ENCODE measurements at regions not wholly inside any gene's neighbourhood (a gene's known extent, or its start where the extent isn't known, plus 50 kb on each side); places are given as distances from the start of the nearest gene placed in this dataset.

DNA sequence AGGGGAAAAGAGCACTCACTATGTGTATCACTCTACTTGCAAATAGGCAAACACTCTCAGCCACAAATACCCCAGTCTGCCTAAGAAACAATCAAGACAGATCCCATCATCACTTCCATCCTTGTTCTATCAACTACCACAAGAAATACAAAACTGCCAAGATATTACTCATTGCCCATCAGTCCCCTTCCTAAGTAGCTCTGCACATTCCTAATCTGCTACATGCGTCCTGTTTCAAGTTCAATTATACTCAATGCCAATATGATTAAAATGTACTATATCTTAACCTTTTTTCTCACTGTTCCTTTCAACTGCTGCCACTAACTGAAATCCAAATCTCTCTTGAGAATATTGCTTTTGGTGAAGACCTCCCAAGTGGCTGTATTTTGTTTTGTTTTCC is 1688.4 kb downstream of the PLA2G4A start:
- no peaks in the 10 kb centered on the region for H3K79me1 ChIP-seq (ENCODE audit: low read length)
- H3K36me3 ChIP-seq (ENCODE audit: control insufficient read depth in 1 of 2, insufficient read depth in 2 of 2, low read length in 2 of 2): no peaks in the 10 kb centered on the region
- H3K4me3 ChIP-seq (ENCODE audit: low read depth, low read length): no peak overlapping the region
- no peak overlapping the region for H2BK5ac ChIP-seq (ENCODE audit: low read depth, low read length, poor library complexity)
- no peaks in the 10 kb centered on the region for H3K27me3 ChIP-seq (ENCODE audit: insufficient read depth, low read length)
- WGBS (ENCODE audit: extremely low coverage, insufficient coverage, insufficient read length): no CpG with 5 or more reads among the region's 1 CpG
- DNase-seq: no peak
- H2BK12ac ChIP-seq (ENCODE audit: low read length): no peak overlapping the region
- no peak overlapping the region for H3K14ac ChIP-seq (ENCODE audit: low read length)
- no peak overlapping the region for H2AK5ac ChIP-seq (ENCODE audit: low read length)
- no peaks in the 10 kb centered on the region for H3K9me3 ChIP-seq (ENCODE audit: insufficient read depth, low read depth, low read length)
- no peak overlapping the region for H3K27ac ChIP-seq (ENCODE audit: low read depth, low read length)
- no peak overlapping the region for H3K23ac ChIP-seq (ENCODE audit: low read length)
- no peak overlapping the region for H2AFZ ChIP-seq (ENCODE audit: insufficient read depth, low read length, poor library complexity)
- no peak overlapping the region for H4K12ac ChIP-seq (ENCODE audit: low read depth, low read length)
- no peak overlapping the region for H3K18ac ChIP-seq (ENCODE audit: low read length)
- H4K91ac ChIP-seq (ENCODE audit: low read depth, low read length): no peak overlapping the region
- H3K79me2 ChIP-seq (ENCODE audit: control insufficient read depth, insufficient read depth, low read length, poor library complexity): no peaks in the 10 kb centered on the region
- no peaks in the 10 kb centered on the region for H3K4me1 ChIP-seq (ENCODE audit: control insufficient read depth in 1 of 2, insufficient read depth in 2 of 2, low read length in 2 of 2)
- H3K4me2 ChIP-seq (ENCODE audit: low read length): no peak overlapping the region
- no peak overlapping the region for H2BK120ac ChIP-seq (ENCODE audit: insufficient read depth, low read length, poor library complexity)
- no peak overlapping the region for H3K4ac ChIP-seq (ENCODE audit: low read depth, low read length)
- no peak overlapping the region for H4K8ac ChIP-seq (ENCODE audit: low read depth, low read length)
- H3K9ac ChIP-seq (ENCODE audit: low read length): no peak overlapping the region

DNA sequence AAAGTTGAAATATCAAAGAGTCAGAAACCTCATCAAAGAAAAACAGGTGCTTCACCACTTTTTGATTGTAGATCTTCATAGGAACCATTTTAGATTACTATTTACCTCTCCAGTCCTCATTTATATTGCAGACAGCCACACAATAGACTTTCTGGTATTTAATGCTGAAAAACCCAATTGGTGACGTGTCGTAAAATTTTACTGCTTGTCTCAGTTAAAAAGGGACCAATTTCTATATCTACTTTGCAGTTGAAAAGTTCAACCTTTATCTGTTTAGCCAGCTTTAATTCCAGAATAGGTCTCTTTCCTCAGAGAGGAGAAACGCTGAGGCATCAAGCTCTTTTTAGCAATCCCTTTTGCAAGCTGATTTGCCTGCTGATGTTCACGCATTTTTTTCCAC is 1722.4 kb downstream of the PLA2G4A start:
- DNase-seq: no peak
- Histone ChIP-seq H2AFZ (ENCODE audit: insufficient read depth, low read length, poor library complexity) (no peak overlapping the region), H3K36me3 (ENCODE audit: control insufficient read depth in 1 of 2, insufficient read depth in 2 of 2, low read length in 2 of 2) (no peaks in the 10 kb centered on the region), H3K4me2 (ENCODE audit: low read length) (no peak overlapping the region), H2BK5ac (ENCODE audit: low read depth, low read length, poor library complexity) (no peak overlapping the region), H3K9ac (ENCODE audit: low read length) (no peak overlapping the region), H3K23ac (ENCODE audit: low read length) (no peak overlapping the region), H2BK12ac (ENCODE audit: low read length) (no peak overlapping the region), H2AK5ac (ENCODE audit: low read length) (no peak overlapping the region), H4K91ac (ENCODE audit: low read depth, low read length) (no peak overlapping the region), H2BK120ac (ENCODE audit: insufficient read depth, low read length, poor library complexity) (no peak overlapping the region), H3K27ac (ENCODE audit: low read depth, low read length) (no peak overlapping the region), H3K79me1 (ENCODE audit: low read length) (no peaks in the 10 kb centered on the region), H3K27me3 (ENCODE audit: insufficient read depth, low read length) (no peaks in the 10 kb centered on the region), H4K12ac (ENCODE audit: low read depth, low read length) (no peak overlapping the region), H3K4me3 (ENCODE audit: low read depth, low read length) (no peak overlapping the region), H3K4ac (ENCODE audit: low read depth, low read length) (no peak overlapping the region), H3K79me2 (ENCODE audit: control insufficient read depth, insufficient read depth, low read length, poor library complexity) (no peaks in the 10 kb centered on the region), H3K14ac (ENCODE audit: low read length) (no peak overlapping the region), H3K18ac (ENCODE audit: low read length) (no peak overlapping the region), H3K4me1 (ENCODE audit: control insufficient read depth in 1 of 2, insufficient read depth in 2 of 2, low read length in 2 of 2) (no peaks in the 10 kb centered on the region), H3K9me3 (ENCODE audit: insufficient read depth, low read depth, low read length) (no peaks in the 10 kb centered on the region), H4K8ac (ENCODE audit: low read depth, low read length) (no peak overlapping the region)
- WGBS (ENCODE audit: extremely low coverage, insufficient coverage, insufficient read length): no CpG with 5 or more reads among the region's 4 CpGs

GRCh38 chr1:188557053-188557452 is 1728.3 kb downstream of the PLA2G4A start:
- no peak for DNase-seq
- Histone ChIP-seq H2BK120ac (ENCODE audit: insufficient read depth, low read length, poor library complexity) (no peak overlapping the region), H3K18ac (ENCODE audit: low read length) (no peak overlapping the region), H3K36me3 (ENCODE audit: control insufficient read depth in 1 of 2, insufficient read depth in 2 of 2, low read length in 2 of 2) (no peaks in the 10 kb centered on the region), H4K91ac (ENCODE audit: low read depth, low read length) (no peak overlapping the region), H3K23ac (ENCODE audit: low read length) (no peak overlapping the region), H3K79me2 (ENCODE audit: control insufficient read depth, insufficient read depth, low read length, poor library complexity) (no peaks in the 10 kb centered on the region), H2AK5ac (ENCODE audit: low read length) (no peak overlapping the region), H3K27ac (ENCODE audit: low read depth, low read length) (no peak overlapping the region), H4K8ac (ENCODE audit: low read depth, low read length) (no peak overlapping the region), H3K9ac (ENCODE audit: low read length) (no peak overlapping the region), H3K14ac (ENCODE audit: low read length) (no peak overlapping the region), H3K79me1 (ENCODE audit: low read length) (no peaks in the 10 kb centered on the region), H3K4me2 (ENCODE audit: low read length) (no peak overlapping the region), H3K4me1 (ENCODE audit: control insufficient read depth in 1 of 2, insufficient read depth in 2 of 2, low read length in 2 of 2) (no peaks in the 10 kb centered on the region), H2BK12ac (ENCODE audit: low read length) (no peak overlapping the region), H3K27me3 (ENCODE audit: insufficient read depth, low read length) (no peaks in the 10 kb centered on the region), H3K9me3 (ENCODE audit: insufficient read depth, low read depth, low read length) (no peaks in the 10 kb centered on the region), H2BK5ac (ENCODE audit: low read depth, low read length, poor library complexity) (no peak overlapping the region), H4K12ac (ENCODE audit: low read depth, low read length) (no peak overlapping the region), H2AFZ (ENCODE audit: insufficient read depth, low read length, poor library complexity) (no peak overlapping the region), H3K4ac (ENCODE audit: low read depth, low read length) (no peak overlapping the region), H3K4me3 (ENCODE audit: low read depth, low read length) (no peak overlapping the region)

- H3K27me3 ChIP-seq (ENCODE audit: insufficient read depth, low read length): no peaks in the 10 kb centered on the region
- no peak overlapping the region for H3K23ac ChIP-seq (ENCODE audit: low read length)
- H3K4ac ChIP-seq (ENCODE audit: low read depth, low read length): no peak overlapping the region
- no CpG with 5 or more reads among the region's 2 CpGs for WGBS (ENCODE audit: extremely low coverage, insufficient coverage, insufficient read length)
- no peak overlapping the region for H2BK12ac ChIP-seq (ENCODE audit: low read length)
- no peaks in the 10 kb centered on the region for H3K9me3 ChIP-seq (ENCODE audit: insufficient read depth, low read depth, low read length)
- H3K4me1 ChIP-seq (ENCODE audit: control insufficient read depth in 1 of 2, insufficient read depth in 2 of 2, low read length in 2 of 2): no peaks in the 10 kb centered on the region
- H3K27ac ChIP-seq (ENCODE audit: low read depth, low read length): no peak overlapping the region
- no peaks in the 10 kb centered on the region for H3K79me2 ChIP-seq (ENCODE audit: control insufficient read depth, insufficient read depth, low read length, poor library complexity)
- H3K79me1 ChIP-seq (ENCODE audit: low read length): no peaks in the 10 kb centered on the region
- no peak overlapping the region for H4K12ac ChIP-seq (ENCODE audit: low read depth, low read length)
- no peak overlapping the region for H2AK5ac ChIP-seq (ENCODE audit: low read length)
- no peak overlapping the region for H2BK120ac ChIP-seq (ENCODE audit: insufficient read depth, low read length, poor library complexity)
- no peak for DNase-seq
- no peak overlapping the region for H4K8ac ChIP-seq (ENCODE audit: low read depth, low read length)
- H3K4me2 ChIP-seq (ENCODE audit: low read length): no peak overlapping the region
- no peak overlapping the region for H4K91ac ChIP-seq (ENCODE audit: low read depth, low read length)
- no peak overlapping the region for H2AFZ ChIP-seq (ENCODE audit: insufficient read depth, low read length, poor library complexity)
- no peak overlapping the region for H3K14ac ChIP-seq (ENCODE audit: low read length)
- H3K18ac ChIP-seq (ENCODE audit: low read length): no peak overlapping the region
- no peak overlapping the region for H2BK5ac ChIP-seq (ENCODE audit: low read depth, low read length, poor library complexity)
- no peak overlapping the region for H3K9ac ChIP-seq (ENCODE audit: low read length)
- no peak overlapping the region for H3K4me3 ChIP-seq (ENCODE audit: low read depth, low read length)
- H3K36me3 ChIP-seq (ENCODE audit: control insufficient read depth in 1 of 2, insufficient read depth in 2 of 2, low read length in 2 of 2): no peaks in the 10 kb centered on the region
Measured at GRCh38 chr1:188582911-188583532, 1754.3 kb downstream of the PLA2G4A start.

Data from trophoblast cell (in vitro differentiated cells and primary cell).